GM23248 (cell line): ENCODE measurements at regions not wholly inside any gene's neighbourhood (a gene's known extent, or its start where the extent isn't known, plus 50 kb on each side); places are given as distances from the start of the nearest gene placed in this dataset.
A peak's percentile ranks its signal among the peaks of the same experiment; 100 is the strongest.

Experiments
- DNase-seq: peaks from one replicate; pipeline ENCODE4 v3.0.0-alpha.2; 2015
- H2AFZ ChIP-seq: fragments of 200-600 bp; sonication (generic); 2 replicates; pipeline ENCODE4 v1.6.1; 2016; ENCODE audit warnings: antibody characterized with exemption
- H3F3A ChIP-seq: fragments of 200-600 bp; sonication (generic); 2 replicates; pipeline ENCODE4 v1.6.1; 2016; ENCODE audit warnings: mild to moderate bottlenecking, antibody characterized with exemption, mixed run types; ENCODE audit not compliant: insufficient read depth
- H3K27ac ChIP-seq: fragments of 200-600 bp; sonication (generic); 2 replicates; pipeline ENCODE4 v1.5.1; 2016; ENCODE audit warnings: mild to moderate bottlenecking
- H3K27me3 ChIP-seq: fragments of 200-600 bp; sonication (generic); replicated peaks from 2 replicates; pipeline ENCODE4 v1.6.1; 2016; ENCODE audit warnings: mild to moderate bottlenecking; ENCODE audit not compliant: insufficient read depth
- H3K36me3 ChIP-seq: fragments of 200-600 bp; sonication (generic); 2 replicates; pipeline ENCODE4 v1.6.1; 2016; ENCODE audit warnings: low read depth, mild to moderate bottlenecking
- H3K4me1 ChIP-seq: fragments of 200-600 bp; sonication (generic); 2 replicates; pipeline ENCODE4 v1.6.1; 2016; ENCODE audit warnings: mild to moderate bottlenecking; ENCODE audit not compliant: insufficient read depth
- H3K4me2 ChIP-seq: fragments of 200-600 bp; sonication (generic); one replicate; pipeline ENCODE4 v1.6.1; 2016; ENCODE audit warnings: mild to moderate bottlenecking; ENCODE audit not compliant: unreplicated experiment
- H3K4me3 ChIP-seq: fragments of 200-600 bp; sonication (generic); 2 replicates; pipeline ENCODE4 v1.5.1; 2016; ENCODE audit warnings: mild to moderate bottlenecking
- H3K79me2 ChIP-seq: fragments of 200-600 bp; sonication (generic); 2 replicates; pipeline ENCODE4 v1.6.1; 2016; ENCODE audit warnings: mild to moderate bottlenecking; ENCODE audit not compliant: insufficient read depth
- H3K9ac ChIP-seq: fragments of 200-600 bp; sonication (generic); 2 replicates; pipeline ENCODE4 v1.6.1; 2016; ENCODE audit warnings: mild to moderate bottlenecking
- H3K9me2 ChIP-seq: fragments of 200-600 bp; sonication (generic); 2 replicates; pipeline ENCODE4 v1.6.1; 2016; ENCODE audit warnings: mixed run types, mild to moderate bottlenecking, moderate library complexity; ENCODE audit not compliant: insufficient read depth
- H3K9me3 ChIP-seq: fragments of 200-600 bp; sonication (generic); one replicate; pipeline ENCODE4 v1.6.1; 2017; ENCODE audit warnings: low read depth
- H4K20me1 ChIP-seq: fragments of 200-600 bp; sonication (generic); 2 replicates; pipeline ENCODE4 v1.6.0; 2016; ENCODE audit not compliant: insufficient read depth
- EZH2 ChIP-seq: fragments of 200-600 bp; sonication (generic); IDR thresholded peaks from 2 replicates; pipeline ENCODE4 v1.6.1; 2018; ENCODE audit warnings: antibody characterized with exemption, mild to moderate bottlenecking; ENCODE audit not compliant: insufficient read depth, poor library complexity, severe bottlenecking
- EZH2phosphoT487 ChIP-seq: fragments of 200-600 bp; sonication (generic); IDR thresholded peaks from 2 replicates; pipeline ENCODE4 v1.6.1; 2018; ENCODE audit warnings: antibody characterized with exemption, moderate library complexity, mild to moderate bottlenecking, low read depth; ENCODE audit not compliant: insufficient read depth
- WGBS, 2 experiments: methylation state at CpG; one replicate each; pipeline ENCODE4 v1.1.6; 2015 to 2017; ENCODE audit warnings: low lambda C conversion rate in 2 of 2, low coverage in 1 of 2; ENCODE audit errors: missing lambda C conversion rate in 2 of 2; 5-methylcytosine and 5-hydroxymethylcytosine counted together
- in situ Hi-C: fragments of 300-500 bp; cut with MboI; formaldehyde crosslinking; loops from 2 replicates; pipeline ENCODE4 v1.15.0; 2020

- in situ Hi-C loops: no loop called here
- no peaks in the 10 kb centered on the region for H3K9me3 ChIP-seq
- H3K27me3 ChIP-seq: no peaks in the 10 kb centered on the region
- no peak overlapping the region for H3K9ac ChIP-seq
- H3K4me1 ChIP-seq: no peaks in the 10 kb centered on the region
- H3K4me2 ChIP-seq: no peak overlapping the region
- no peak overlapping the region for H3K4me3 ChIP-seq
- no peaks in the 10 kb centered on the region for H3K79me2 ChIP-seq
- H3K36me3 ChIP-seq: no peaks in the 10 kb centered on the region
- H2AFZ ChIP-seq: no peak overlapping the region
- peak; percentile 75 for DNase-seq
- H3K9me2 ChIP-seq: no peaks in the 10 kb centered on the region
- TF ChIP-seq EZH2phosphoT487 (no peak), EZH2 (no peak)
- 16 to 26% methylated on average over 3 to 5 of the region's 5 CpGs for WGBS, 2 experiments
- no peaks in the 10 kb centered on the region for H3F3A ChIP-seq
- H3K27ac ChIP-seq: no peak overlapping the region
- H4K20me1 ChIP-seq: no peaks in the 10 kb centered on the region
Measured at GRCh38 chr2:128808462-128809258, 490.0 kb upstream of the HS6ST1 start.

GRCh38 chr2:128809259-128809636, 490.6 kb upstream of the HS6ST1 start:
- Histone ChIP-seq H3K36me3 (no peaks in the 10 kb centered on the region), H3K9ac (no peak overlapping the region), H3K4me3 (no peak overlapping the region), H4K20me1 (no peaks in the 10 kb centered on the region), H3F3A (no peaks in the 10 kb centered on the region), H3K27ac (no peak overlapping the region), H3K9me2 (no peaks in the 10 kb centered on the region), H3K4me1 (no peaks in the 10 kb centered on the region), H2AFZ (no peak overlapping the region), H3K9me3 (no peaks in the 10 kb centered on the region), H3K79me2 (no peaks in the 10 kb centered on the region), H3K27me3 (no peaks in the 10 kb centered on the region), H3K4me2 (no peak overlapping the region)
- in situ Hi-C loops: no loop called here
- peak; percentile 51 for DNase-seq
- WGBS, 2 experiments: 68 to 83% methylated on average over 1 of the region's 1 CpG
- TF ChIP-seq EZH2 (no peak), EZH2phosphoT487 (no peak)

GRCh38 chr2:128809880-128810279, 491.2 kb upstream of the HS6ST1 start:
- no peak for DNase-seq
- TF ChIP-seq EZH2phosphoT487 (no peak), EZH2 (no peak)
- Histone ChIP-seq H3K4me3 (no peak overlapping the region), H3K27me3 (no peaks in the 10 kb centered on the region), H3K4me1 (no peaks in the 10 kb centered on the region), H3K4me2 (no peak overlapping the region), H3K9ac (no peak overlapping the region), H2AFZ (no peak overlapping the region), H3K79me2 (no peaks in the 10 kb centered on the region), H3K9me2 (no peaks in the 10 kb centered on the region), H4K20me1 (no peaks in the 10 kb centered on the region), H3K27ac (no peak overlapping the region), H3K9me3 (no peaks in the 10 kb centered on the region), H3F3A (no peaks in the 10 kb centered on the region), H3K36me3 (no peaks in the 10 kb centered on the region)
- WGBS, 2 experiments: 27 to 28% methylated on average over 3 of the region's 3 CpGs
- in situ Hi-C loops: no loop called here

- Histone ChIP-seq H2AFZ (no peak overlapping the region), H3K27ac (no peak overlapping the region), H3F3A (no peaks in the 10 kb centered on the region), H3K27me3 (no peaks in the 10 kb centered on the region), H3K9me3 (no peaks in the 10 kb centered on the region), H3K4me1 (no peaks in the 10 kb centered on the region), H3K79me2 (no peaks in the 10 kb centered on the region), H3K4me2 (no peak overlapping the region), H3K9ac (no peak overlapping the region), H3K4me3 (no peak overlapping the region), H3K36me3 (no peaks in the 10 kb centered on the region), H3K9me2 (no peaks in the 10 kb centered on the region), H4K20me1 (no peaks in the 10 kb centered on the region)
- WGBS, 2 experiments: 32 to 43% methylated on average over 13 to 14 of the region's 14 CpGs
- no peak for DNase-seq
- in situ Hi-C loops: no loop called here
- TF ChIP-seq EZH2 (no peak), EZH2phosphoT487 (no peak)
Measured at GRCh38 chr2:128812183-128812940, 493.7 kb upstream of the HS6ST1 start.
